LHCN-M2 (cell line): ENCODE measurements at regions not wholly inside any gene's neighbourhood (a gene's known extent, or its start where the extent isn't known, plus 50 kb on each side); places are given as distances from the start of the nearest gene placed in this dataset.
"Not testable (repeated sequence)": the region's sequence is repeated elsewhere in the genome, so short reads cannot be mapped to it uniquely, and the experiment has no call there.

ENCODE experiments used
- DNase-seq: peaks from one replicate; pipeline ENCODE4 v3.0.0-alpha.2; 2012; ENCODE audit warnings: low read depth

DNA sequence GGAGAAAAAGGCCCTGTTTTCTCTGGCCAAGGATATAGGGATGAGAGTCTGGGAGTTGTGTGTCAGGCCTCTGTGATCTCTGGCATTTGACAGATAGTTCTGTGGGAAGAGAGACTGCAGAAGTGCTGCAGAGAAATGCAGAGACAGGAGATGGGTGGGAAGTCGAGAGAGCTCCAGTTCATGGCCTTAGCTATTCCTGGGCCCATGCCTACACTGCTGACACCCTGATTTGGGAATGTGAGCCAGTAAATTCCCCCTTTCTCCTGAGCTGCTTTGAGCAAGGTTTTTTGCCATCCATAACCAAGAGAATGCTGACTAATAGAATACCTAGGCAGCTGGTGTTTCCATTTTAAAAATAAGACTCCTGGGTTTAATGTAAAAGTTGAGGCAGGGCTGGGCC lies 59.3 kb downstream of the EBLN2 start:
- no peak for DNase-seq

- no peak for DNase-seq
Observed at GRCh38 chr3:73121669-73122331, 60.3 kb downstream of the EBLN2 start.

DNA sequence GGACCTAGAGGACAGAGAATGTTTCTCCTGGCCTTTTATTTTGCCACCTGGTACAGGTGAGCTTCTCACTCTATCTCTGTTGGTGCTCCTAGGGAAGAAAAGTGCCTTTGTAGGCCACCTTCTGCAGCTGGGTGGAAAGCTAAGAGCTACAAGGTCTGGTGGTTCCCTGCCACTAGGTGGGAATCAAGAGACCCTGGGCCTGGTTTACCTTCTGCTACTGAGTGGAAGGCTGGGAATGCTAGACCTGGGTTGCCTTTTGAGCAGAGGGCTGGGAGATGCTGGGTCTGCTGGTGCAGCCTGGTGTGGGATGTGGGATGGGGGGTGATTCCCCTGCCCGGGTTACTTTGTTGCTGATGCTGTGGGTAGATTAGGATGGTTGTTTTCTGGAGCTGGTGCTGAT lies 72.6 kb downstream of the EBLN2 start:
- no peak for DNase-seq

GRCh38 chr3:73136941-73137340 lies 75.5 kb downstream of the EBLN2 start:
- peak; percentile 10 for DNase-seq

DNA sequence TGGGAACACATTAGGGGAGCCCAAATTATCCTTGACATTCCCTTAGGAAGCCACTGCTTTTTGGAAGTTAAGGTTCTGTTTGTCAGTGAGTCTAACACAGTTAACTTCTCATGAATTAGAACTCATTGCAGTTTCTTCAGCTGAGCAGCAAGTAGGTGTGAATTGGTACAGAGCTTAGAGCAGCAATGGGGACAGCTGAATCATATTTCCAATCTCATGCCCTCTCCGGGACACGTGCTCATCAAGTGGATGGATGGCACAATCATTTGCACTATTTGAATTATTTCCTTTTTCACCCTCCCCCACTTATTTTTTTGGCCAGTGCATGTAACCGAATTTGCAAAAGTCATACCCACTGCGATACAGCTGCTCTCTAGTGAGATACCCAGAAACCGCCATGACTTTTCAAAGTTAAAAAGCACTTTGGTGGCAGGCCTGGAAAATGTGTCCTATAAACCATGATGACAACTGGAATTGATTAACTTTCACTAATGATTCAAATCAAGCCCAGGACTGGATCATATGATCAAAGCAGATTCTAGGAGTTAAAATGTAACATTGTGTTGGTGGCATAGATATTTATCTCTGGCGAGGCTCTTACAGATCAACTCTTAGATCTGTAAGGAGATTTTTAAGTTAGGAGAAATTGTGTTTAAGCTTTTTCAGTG lies 76.4 kb downstream of the EBLN2 start:
- DNase-seq = no peak

- DNase-seq = no peak
Observed at GRCh38 chr3:73140772-73141442, 79.4 kb downstream of the EBLN2 start.

- DNase-seq = no peak
Observed at GRCh38 chr3:73141525-73141924, 80.1 kb downstream of the EBLN2 start.

- DNase-seq = no peak
Observed at GRCh38 chr3:73143401-73143800, 81.9 kb downstream of the EBLN2 start.

GRCh38 chr3:73143821-73144237 lies 82.4 kb downstream of the EBLN2 start:
- DNase-seq = peak; percentile 61

- no peak for DNase-seq
Observed at GRCh38 chr3:73144276-73144675, 82.8 kb downstream of the EBLN2 start.

GRCh38 chr3:73144828-73145227 lies 83.4 kb downstream of the EBLN2 start:
- no peak for DNase-seq

DNA sequence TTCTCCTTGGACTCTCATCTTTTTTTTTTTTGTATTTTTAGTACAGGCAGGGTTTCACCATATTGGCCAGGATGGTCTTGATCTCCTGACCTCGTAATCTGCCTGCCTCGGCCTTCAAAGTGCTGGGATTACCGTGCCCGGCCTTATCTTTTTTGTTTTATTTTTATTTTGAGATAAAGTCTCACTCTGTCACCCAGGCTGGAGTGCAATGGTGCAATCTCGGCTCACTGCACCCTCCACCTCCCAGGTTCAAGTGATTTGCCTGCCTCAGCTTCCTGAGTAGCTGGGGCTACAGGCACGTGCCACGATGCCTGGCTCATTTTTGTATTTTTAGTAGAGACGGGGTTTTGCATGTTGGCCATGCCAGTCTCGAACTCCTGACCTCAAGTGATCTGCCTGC lies 86.0 kb downstream of the EBLN2 start:
- DNase-seq = not testable (repeated sequence)

GRCh38 chr3:73148206-73148605 lies 86.7 kb downstream of the EBLN2 start:
- DNase-seq = no peak

DNA sequence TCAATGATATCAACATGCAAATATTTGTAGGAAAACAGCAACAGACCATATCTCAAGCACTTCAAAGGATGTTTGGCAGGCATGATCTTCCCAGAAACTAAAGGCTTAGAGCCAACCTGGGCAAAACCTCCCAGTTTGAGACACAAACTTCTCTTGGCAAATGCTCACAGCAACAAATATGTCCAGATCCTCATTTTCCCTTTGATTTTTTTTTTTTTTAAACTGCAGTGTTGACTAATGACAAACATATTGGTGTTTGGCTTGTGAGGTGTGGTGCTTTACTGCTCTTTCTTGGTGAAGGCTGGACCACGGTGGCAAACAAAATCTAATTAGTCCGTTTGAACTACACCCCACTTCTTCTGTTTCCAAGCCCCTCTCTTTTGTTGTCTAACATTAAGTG lies 87.2 kb downstream of the EBLN2 start:
- DNase-seq = no peak

DNA sequence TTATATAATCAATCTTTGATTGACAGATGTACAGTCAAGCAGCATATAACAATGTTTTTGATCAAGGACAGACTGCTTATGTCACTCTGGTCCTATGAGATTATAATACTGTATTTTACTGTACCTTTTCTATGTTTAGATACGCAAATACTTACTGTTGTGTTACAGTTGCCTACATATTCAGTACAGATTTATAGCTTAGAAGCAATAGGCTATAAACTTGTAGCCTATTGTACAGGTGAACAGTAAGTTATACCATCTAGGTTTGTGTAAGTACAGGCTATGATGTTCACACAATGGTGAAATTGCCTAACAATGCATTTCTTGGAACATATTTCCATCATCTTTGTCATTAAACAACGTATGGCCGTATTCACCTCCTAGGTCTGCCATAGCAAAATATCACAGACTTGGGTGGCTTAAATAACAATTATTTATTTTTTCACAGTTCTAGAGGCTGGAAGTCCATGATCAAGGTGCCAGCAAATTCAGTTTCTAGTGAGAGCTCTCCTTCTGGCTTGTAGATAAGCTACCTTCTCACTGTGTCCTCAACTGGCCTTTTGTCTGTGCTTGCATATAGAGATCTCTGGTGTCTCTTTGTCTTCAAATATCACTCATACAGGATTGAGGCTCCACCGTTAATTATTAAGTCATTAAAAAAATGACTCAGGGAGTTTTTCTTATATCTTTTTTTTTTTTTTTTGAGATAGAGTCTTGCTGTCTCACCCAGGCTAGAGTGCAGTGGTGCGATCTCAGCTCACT lies 89.1 kb downstream of the EBLN2 start:
- no peak for DNase-seq

- DNase-seq = not testable (repeated sequence)
Observed at GRCh38 chr3:73152571-73152970, 91.1 kb downstream of the EBLN2 start.

DNA sequence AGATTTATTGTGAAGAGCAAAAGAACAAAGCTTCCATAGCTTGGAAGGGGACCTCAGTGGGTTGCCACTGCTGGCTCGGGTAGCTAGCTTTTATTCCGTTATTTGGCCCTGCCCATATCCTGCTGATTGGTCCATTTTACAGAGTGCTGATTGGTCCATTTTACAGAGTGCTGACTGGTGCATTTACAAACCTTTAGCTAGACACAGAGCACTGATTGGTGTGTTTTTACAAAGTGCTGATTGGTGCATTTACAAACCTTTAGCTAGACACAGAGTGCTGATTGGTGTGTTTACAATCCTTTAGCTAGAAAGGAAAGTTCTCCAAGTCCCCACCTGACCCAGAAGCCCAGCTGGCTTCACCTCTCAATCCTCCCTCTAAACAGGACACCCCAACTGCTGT lies 91.6 kb downstream of the EBLN2 start:
- DNase-seq = not testable (repeated sequence)

DNA sequence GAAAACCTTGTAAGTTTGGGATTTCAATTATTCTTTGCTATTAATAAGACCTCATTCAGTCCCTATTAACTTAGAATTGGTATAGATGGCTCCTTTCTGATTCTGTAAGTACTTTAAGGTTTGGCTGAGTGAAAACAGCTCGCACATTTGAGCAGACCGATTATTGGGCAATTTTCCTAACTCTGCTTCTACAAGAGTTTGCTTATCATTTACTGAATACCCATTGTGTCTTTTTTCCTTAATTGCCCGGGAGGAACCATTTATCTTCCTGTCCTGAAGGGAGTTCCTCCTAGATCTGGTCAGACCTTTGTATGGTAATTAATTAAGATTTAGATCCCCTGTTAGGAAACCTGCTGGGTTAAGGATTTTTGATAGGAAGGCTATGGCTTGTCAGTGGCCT lies 92.8 kb downstream of the EBLN2 start:
- not testable (repeated sequence) for DNase-seq

DNA sequence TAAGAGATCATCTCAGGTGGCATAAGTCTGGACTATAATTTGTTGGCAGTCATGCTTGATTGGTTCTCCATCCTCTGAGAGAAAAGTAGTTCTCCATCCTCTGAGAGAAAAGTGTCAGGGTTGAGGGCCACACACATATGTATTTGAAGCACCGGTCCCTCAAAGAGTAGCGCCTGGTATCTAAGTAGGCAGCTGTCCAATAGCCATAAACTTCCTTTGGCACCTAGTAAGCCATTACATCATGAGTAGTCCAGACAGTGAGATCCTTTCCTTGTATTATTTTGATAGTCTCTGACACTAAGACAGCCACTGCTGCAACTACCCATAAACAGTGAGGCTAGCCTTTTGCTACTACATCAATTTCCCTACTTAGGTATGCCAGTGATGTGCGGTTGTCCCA lies 94.0 kb downstream of the EBLN2 start:
- DNase-seq = not testable (repeated sequence)

- DNase-seq = no peak
Observed at GRCh38 chr3:73164622-73165021, 103.2 kb downstream of the EBLN2 start.

DNA sequence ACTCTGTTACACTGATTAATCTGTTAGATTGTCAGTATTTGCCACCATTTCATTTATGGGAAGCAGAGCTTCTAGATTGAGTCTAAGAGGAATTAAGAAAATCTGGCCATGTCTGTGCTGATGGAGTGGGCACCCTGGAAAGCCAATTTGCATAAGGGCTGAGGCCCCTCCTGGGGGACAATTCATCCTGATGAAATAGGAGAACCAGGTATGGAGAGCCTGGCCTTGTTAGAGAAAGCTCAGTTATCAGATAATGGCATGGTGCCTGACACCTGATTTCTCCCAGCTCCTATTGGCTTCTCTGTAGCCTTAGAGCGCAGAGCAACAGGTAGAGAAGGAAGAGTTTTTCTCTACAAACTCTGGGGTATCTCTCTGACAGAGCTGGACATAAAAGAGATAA lies 114.2 kb downstream of the EBLN2 start:
- DNase-seq = no peak

GRCh38 chr3:73176941-73177340 lies 115.5 kb downstream of the EBLN2 start:
- DNase-seq = no peak
